GM12878 (cell line): ENCODE measurements at regions not wholly inside any gene's neighbourhood (a gene's known extent, or its start where the extent isn't known, plus 50 kb on each side); places are given as distances from the start of the nearest gene placed in this dataset.

ENCODE experiments used
- ATAC-seq: fragments of 200-7000 bp; cut with Tn5 transposase; 3 replicates; pipeline ENCODE4 v1.9.1; 2020; ENCODE audit warnings: mild to moderate bottlenecking, moderate library complexity
- BruUV-seq: library from RNA; stranded (reverse); fragments of 400-500 nt; replicated peaks from 2 replicates; lab custom pipeline; 2021; lab: Mats Ljungman, UMichigan
- CTCF ChIA-PET: fragments of 300-600 bp; sonication (Branson Sonifier 250); formaldehyde crosslinking; extraction: SDS; loops from one replicate; lab custom pipeline; 2021; ENCODE audit warnings: inconsistent platforms; lab: Yijun Ruan, JAX
- POLR2A ChIA-PET: fragments of 350-600 bp; formaldehyde crosslinking; extraction: SDS; loops from one replicate; lab custom pipeline; 2021; ENCODE audit warnings: inconsistent platforms; lab: Charles Lee
- RAD21 ChIA-PET: fragments of 300-600 bp; sonication (Branson Sonifier 250); formaldehyde crosslinking; loops from one replicate; lab custom pipeline; 2023; ENCODE audit warnings: antibody characterized with exemption; ENCODE audit not compliant: unreplicated experiment; lab: Charles Lee
- SMC1A ChIA-PET: fragments of 300-600 bp; sonication (Branson Sonifier 250); formaldehyde crosslinking; loops from one replicate; lab custom pipeline; 2023; ENCODE audit not compliant: unreplicated experiment, uncharacterized antibody; lab: Charles Lee
- DNase-seq: peaks from one replicate; pipeline ENCODE4 v3.0.0-alpha.2; 2011; ENCODE audit warnings: low read depth, low spot score
- FAIRE-seq: peaks from 3 replicates; lab custom pipeline; 2011; peaks lifted over from hg19 to GRCh38; lab: Jason Lieb, UNC
- H2AFZ ChIP-seq: 2 replicates; pipeline ENCODE4 v1.6.0; 2011; ENCODE audit warnings: low read depth, low read length, control low read depth; ENCODE audit not compliant: control insufficient read depth
- H3K27ac ChIP-seq: 2 replicates; pipeline ENCODE4 v1.5.1; 2011; ENCODE audit warnings: control low read depth; ENCODE audit not compliant: control insufficient read depth, insufficient read depth
- H3K27me3 ChIP-seq, 2 experiments: replicated peaks in 1 of 2; 2 replicates each; pipeline versions ENCODE4 v1.6.0 to v1.6.1; 2011; ENCODE audit warnings: low read length in 1 of 2; ENCODE audit not compliant: control insufficient read depth in 2 of 2, insufficient read depth in 2 of 2
- H3K36me3 ChIP-seq, 2 experiments: 2 replicates each; pipeline ENCODE4 v1.5.1; 2011; ENCODE audit warnings: low read length in 1 of 2; ENCODE audit not compliant: control insufficient read depth in 2 of 2, insufficient read depth in 2 of 2
- H3K4me1 ChIP-seq: 2 replicates; pipeline ENCODE4 v1.6.1; 2011; ENCODE audit warnings: mild to moderate bottlenecking, low read length, moderate library complexity, mixed read lengths; ENCODE audit not compliant: control insufficient read depth, insufficient read depth
- H3K4me2 ChIP-seq: 2 replicates; pipeline ENCODE4 v1.6.0; 2011; ENCODE audit warnings: control low read depth; ENCODE audit not compliant: control insufficient read depth, insufficient read depth
- H3K4me3 ChIP-seq: fragments of 200-600 bp; sonication (generic); 2 replicates; pipeline ENCODE4 v1.5.1; 2016
- H3K79me2 ChIP-seq: 2 replicates; pipeline ENCODE4 v1.6.0; 2011; ENCODE audit warnings: low read length; ENCODE audit not compliant: control insufficient read depth, insufficient read depth
- H3K9ac ChIP-seq: 2 replicates; pipeline ENCODE4 v1.8.0; 2011; ENCODE audit warnings: low read length, control low read depth, mixed read lengths; ENCODE audit not compliant: control insufficient read depth, insufficient read depth
- H3K9me3 ChIP-seq: replicated peaks from 3 replicates; pipeline ENCODE4 v1.5.1; 2011; ENCODE audit warnings: mild to moderate bottlenecking, low read length; ENCODE audit not compliant: control insufficient read depth, insufficient read depth
- H4K20me1 ChIP-seq: 2 replicates; pipeline ENCODE4 v1.6.0; 2011; ENCODE audit not compliant: control insufficient read depth, insufficient read depth
- E2F8 ChIP-seq: fragments of 450-650 bp; IDR thresholded peaks from 2 replicates; pipeline ENCODE4 v1.6.1; 2018; ENCODE audit warnings: mild to moderate bottlenecking, low read depth, moderate library complexity; ENCODE audit not compliant: partially characterized antibody
- FOXM1 ChIP-seq: IDR thresholded peaks from 2 replicates; pipeline ENCODE4 v1.6.1; 2012; ENCODE audit warnings: low read depth, mild to moderate bottlenecking, inconsistent platforms, low read length, moderate library complexity
- IRF5 ChIP-seq: fragments of 450-650 bp; IDR thresholded peaks from 2 replicates; pipeline ENCODE4 v1.6.1; 2017; ENCODE audit warnings: borderline replicate concordance
- JUNB ChIP-seq: IDR thresholded peaks from 2 replicates; pipeline ENCODE4 v1.6.1; 2016; ENCODE audit warnings: antibody characterized with exemption, mild to moderate bottlenecking
- RB1 ChIP-seq: fragments of 450-650 bp; formaldehyde crosslinking; IDR thresholded peaks from 2 replicates; pipeline ENCODE4 v1.6.1; 2017; ENCODE audit warnings: mild to moderate bottlenecking, borderline replicate concordance
- SMAD1 ChIP-seq: fragments of 450-650 bp; IDR thresholded peaks from 2 replicates; pipeline ENCODE4 v1.6.1; 2018; ENCODE audit warnings: mild to moderate bottlenecking, low read depth; ENCODE audit not compliant: partially characterized antibody
- SMARCA5 ChIP-seq: fragments of 450-650 bp; IDR thresholded peaks from 2 replicates; pipeline ENCODE4 v1.6.1; 2017; ENCODE audit warnings: mild to moderate bottlenecking
- SRF ChIP-seq, 2 experiments: IDR thresholded peaks; 2 replicates each; pipeline ENCODE4 v1.6.1; 2011; ENCODE audit warnings: low read depth in 2 of 2, low read length in 2 of 2, mild to moderate bottlenecking in 1 of 2, moderate library complexity in 1 of 2
- TBL1XR1 ChIP-seq: IDR thresholded peaks from 2 replicates; pipeline ENCODE4 v1.6.1; 2012; ENCODE audit warnings: low read depth, low read length, improper control_type of control experiment
- WGBS: methylation state at CpG from one replicate; pipeline ENCODE4 v1.1.6; 2016; ENCODE audit warnings: low lambda C conversion rate; ENCODE audit not compliant: insufficient replicate concordance, insufficient coverage; ENCODE audit errors: missing lambda C conversion rate; 5-methylcytosine and 5-hydroxymethylcytosine counted together
- in situ Hi-C: fragments of 300-500 bp; cut with MboI; formaldehyde crosslinking; loops from 9 replicates; pipeline ENCODE4 v1.14.3; 2018; ENCODE audit warnings: mixed read lengths
- intact Hi-C: fragments of 100-400 bp; cut with micrococcal nuclease; formaldehyde crosslinking; loops from one replicate; pipeline ENCODE4 v1.14.2; 2022; ENCODE audit not compliant: unreplicated experiment
- TF ChIP-seq, protein P1 (sequence below): IDR thresholded peaks from 2 replicates; pipeline ENCODE4 v1.6.1; 2012; ENCODE audit warnings: low read depth, low read length, improper control_type of control experiment
- TF ChIP-seq, protein P2 (sequence below): IDR thresholded peaks from 2 replicates; pipeline ENCODE4 v1.6.1; 2012; ENCODE audit warnings: low read depth, low read length, improper control_type of control experiment

DNA sequence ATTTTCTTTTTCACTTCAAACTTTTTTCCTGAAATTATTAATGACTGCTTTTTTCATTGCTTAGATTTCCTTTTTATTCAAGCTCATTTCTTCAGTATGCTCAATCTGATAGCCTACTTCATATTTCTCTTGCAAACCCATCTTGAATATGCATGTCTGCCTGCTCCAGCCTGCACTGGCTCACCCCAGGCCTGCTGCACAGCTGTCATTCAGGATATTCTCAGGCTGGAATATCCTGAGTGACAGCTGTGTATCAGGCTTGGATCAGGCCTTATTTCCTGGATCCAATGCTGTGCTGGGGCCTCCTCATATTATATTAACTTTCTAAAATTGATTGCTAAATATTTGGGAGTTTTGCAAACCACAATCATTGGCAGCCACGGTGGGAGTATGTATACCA, 120.2 kb upstream of the TNS3 start:
- Histone ChIP-seq H4K20me1 (no peaks in the 10 kb centered on the region), H2AFZ (no peak overlapping the region), H3K4me3 (no peak overlapping the region), H3K9me3 (no peaks in the 10 kb centered on the region), H3K79me2 (no peaks in the 10 kb centered on the region), H3K36me3 (no peaks in the 10 kb centered on the region), H3K4me1 (no peaks in the 10 kb centered on the region), H3K4me2 (no peak overlapping the region), H3K27ac (no peak overlapping the region), H3K9ac (no peak overlapping the region), H3K27me3 (no peaks in the 10 kb centered on the region)
- ChIA-PET CTCF (no interaction called here), POLR2A (no interaction called here), RAD21 (no interaction called here), SMC1A (no interaction called here)
- no peak for TF ChIP-seq SMARCA5
- TF ChIP-seq, protein P1, sequence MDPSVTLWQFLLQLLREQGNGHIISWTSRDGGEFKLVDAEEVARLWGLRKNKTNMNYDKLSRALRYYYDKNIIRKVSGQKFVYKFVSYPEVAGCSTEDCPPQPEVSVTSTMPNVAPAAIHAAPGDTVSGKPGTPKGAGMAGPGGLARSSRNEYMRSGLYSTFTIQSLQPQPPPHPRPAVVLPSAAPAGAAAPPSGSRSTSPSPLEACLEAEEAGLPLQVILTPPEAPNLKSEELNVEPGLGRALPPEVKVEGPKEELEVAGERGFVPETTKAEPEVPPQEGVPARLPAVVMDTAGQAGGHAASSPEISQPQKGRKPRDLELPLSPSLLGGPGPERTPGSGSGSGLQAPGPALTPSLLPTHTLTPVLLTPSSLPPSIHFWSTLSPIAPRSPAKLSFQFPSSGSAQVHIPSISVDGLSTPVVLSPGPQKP, result no peak
- no peak for ATAC-seq
- in situ Hi-C loops, result no loop called here
- 38% methylated on average over 1 of the region's 1 CpG for WGBS
- BruUV-seq, result no TSS peak
- no peak for FAIRE-seq
- intact Hi-C loops, result no loop called here
- no peak for DNase-seq

GRCh38 chr7:47698386-47698785, 116.5 kb upstream of the TNS3 start:
- no peak for DNase-seq
- in situ Hi-C loops (no loop called here), intact Hi-C loops (no loop called here)
- H3K27me3 ChIP-seq, result no peaks in the 10 kb centered on the region
- H3K4me2 ChIP-seq, result no peak overlapping the region
- no peak overlapping the region for H3K27ac ChIP-seq
- no peaks in the 10 kb centered on the region for H3K4me1 ChIP-seq
- 0% methylated on average over 1 of the region's 1 CpG for WGBS
- ChIA-PET CTCF (no interaction called here), RAD21 (no interaction called here), POLR2A (no interaction called here), SMC1A (no interaction called here)
- no peak overlapping the region for H3K4me3 ChIP-seq
- H3K36me3 ChIP-seq, result no peaks in the 10 kb centered on the region
- FAIRE-seq, result no peak
- H3K9me3 ChIP-seq, result no peaks in the 10 kb centered on the region
- H2AFZ ChIP-seq, result no peak overlapping the region
- no peak overlapping the region for H3K9ac ChIP-seq
- no TSS peak for BruUV-seq
- no peaks in the 10 kb centered on the region for H3K79me2 ChIP-seq
- H4K20me1 ChIP-seq, result no peaks in the 10 kb centered on the region
- ATAC-seq, result no peak
- TF ChIP-seq FOXM1 (no peak), JUNB (no peak), IRF5 (no peak), SRF (IDR thresholded peaks at IDR 0.05; ENCODE audit: low read depth in 2 of 2, low read length in 2 of 2) (no peak), TBL1XR1 (no peak), E2F8 (no peak), SMAD1 (no peak), RB1 (no peak)
- TF ChIP-seq, protein P2, sequence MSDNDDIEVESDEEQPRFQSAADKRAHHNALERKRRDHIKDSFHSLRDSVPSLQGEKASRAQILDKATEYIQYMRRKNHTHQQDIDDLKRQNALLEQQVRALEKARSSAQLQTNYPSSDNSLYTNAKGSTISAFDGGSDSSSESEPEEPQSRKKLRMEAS, result no peak
